Caco-2 (cell line): ENCODE measurements at regions not wholly inside any gene's neighbourhood (a gene's known extent, or its start where the extent isn't known, plus 50 kb on each side); places are given as distances from the start of the nearest gene placed in this dataset.

Experiments used
- BruUV-seq: library from RNA; stranded (reverse); fragments of 400-500 nt; replicated peaks from 2 replicates; lab custom pipeline; 2021; lab: Mats Ljungman, UMichigan
- CTCF ChIA-PET: fragments of 300-600 bp; sonication (Branson Sonifier 250); formaldehyde crosslinking; loops from one replicate; lab custom pipeline; 2022; ENCODE audit warnings: antibody characterized with exemption; lab: Charles Lee
- POLR2A ChIA-PET: fragments of 300-600 bp; sonication (Branson Sonifier 250); formaldehyde crosslinking; loops from one replicate; lab custom pipeline; 2022; ENCODE audit warnings: antibody characterized with exemption; lab: Charles Lee
- DNase-seq, 2 experiments: peaks; one replicate each; pipeline versions ENCODE4 v3.0.0 to v3.0.0-alpha.2; 2020 to 2022
- H3K27me3 ChIP-seq: replicated peaks from 2 replicates; pipeline ENCODE4 v1.6.0; 2011; ENCODE audit warnings: low read length; ENCODE audit not compliant: control insufficient read depth, insufficient read depth
- H3K36me3 ChIP-seq: 2 replicates; pipeline ENCODE4 v1.5.1; 2011; ENCODE audit warnings: low read length; ENCODE audit not compliant: control insufficient read depth, insufficient read depth
- H3K4me1 ChIP-seq: fragments of 250-450 bp; sonication (Bioruptor Pico); 2 replicates; pipeline ENCODE4 v1.5.1; 2020; ENCODE audit warnings: mild to moderate bottlenecking
- H3K4me3 ChIP-seq: 2 replicates; pipeline ENCODE4 v1.5.1; 2011; ENCODE audit warnings: low read depth, mild to moderate bottlenecking, control low read depth, low read length
- H3K9me3 ChIP-seq: fragments of 250-450 bp; sonication (Bioruptor Pico); 2 replicates; pipeline ENCODE4 v1.5.1; 2020; ENCODE audit warnings: mild to moderate bottlenecking, moderate library complexity
- H3K27ac Mint-ChIP-seq: one replicate; pipeline ENCODE4 v1.8.0; 2022; ENCODE audit warnings: mixed read lengths; ENCODE audit not compliant: unreplicated experiment
- H3K27me3 Mint-ChIP-seq: one replicate; pipeline ENCODE4 v1.8.0; 2022; ENCODE audit warnings: mixed read lengths; ENCODE audit not compliant: insufficient read depth, unreplicated experiment
- H3K36me3 Mint-ChIP-seq: one replicate; pipeline ENCODE4 v1.8.0; 2022; ENCODE audit warnings: mild to moderate bottlenecking, mixed read lengths; ENCODE audit not compliant: insufficient read depth, unreplicated experiment
- H3K4me1 Mint-ChIP-seq: one replicate; pipeline ENCODE4 v1.8.0; 2022; ENCODE audit warnings: low read depth, mixed read lengths; ENCODE audit not compliant: unreplicated experiment
- H3K4me3 Mint-ChIP-seq: one replicate; pipeline ENCODE4 v1.8.0; 2022; ENCODE audit warnings: mild to moderate bottlenecking, moderate library complexity, mixed read lengths; ENCODE audit not compliant: unreplicated experiment
- H3K9me3 Mint-ChIP-seq: one replicate; pipeline ENCODE4 v1.8.0; 2022; ENCODE audit warnings: mixed read lengths; ENCODE audit not compliant: unreplicated experiment
- intact Hi-C: fragments of 100-400 bp; cut with micrococcal nuclease; formaldehyde crosslinking; loops from one replicate; pipeline ENCODE4 v1.10.0; 2022; ENCODE audit not compliant: unreplicated experiment
- TF ChIP-seq, protein P1 (sequence below), 2 experiments: fragments of 200-600 bp in 1 of 2; IDR thresholded peaks; 1 replicate in 1 of 2; 2 replicates in 1 of 2; pipeline versions ENCODE4 v1.5.1 to v1.8.0; 2011 to 2022; ENCODE audit warnings: antibody characterized with exemption in 1 of 2, control low read depth in 1 of 2, inconsistent platforms in 1 of 2, low read depth in 1 of 2, low read length in 1 of 2, mild to moderate bottlenecking in 1 of 2, moderate library complexity in 1 of 2; ENCODE audit not compliant: insufficient read depth in 1 of 2, severe bottlenecking in 1 of 2, unreplicated experiment in 1 of 2

DNA sequence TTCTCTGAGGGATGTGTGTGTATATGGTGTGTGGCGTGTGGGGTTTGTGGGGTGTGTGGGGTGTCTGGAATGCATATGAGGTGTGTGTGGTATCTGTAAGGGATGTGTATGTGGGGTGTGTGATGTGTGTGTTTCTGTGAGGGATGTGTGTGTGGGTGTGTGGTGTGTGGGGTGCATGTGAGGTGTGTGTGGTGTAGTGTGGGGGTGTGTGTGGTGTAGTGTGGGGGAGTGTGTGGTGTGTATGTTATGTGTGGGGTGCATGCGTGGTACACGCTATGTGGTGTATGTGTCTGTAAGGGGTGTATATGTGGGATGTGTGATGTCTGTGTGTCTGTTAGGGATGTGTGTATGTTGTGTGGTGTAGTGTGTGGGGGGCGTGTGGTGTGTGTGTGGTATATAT is 300.0 kb downstream of the FGF9 start:
- no TSS peak for BruUV-seq

DNA sequence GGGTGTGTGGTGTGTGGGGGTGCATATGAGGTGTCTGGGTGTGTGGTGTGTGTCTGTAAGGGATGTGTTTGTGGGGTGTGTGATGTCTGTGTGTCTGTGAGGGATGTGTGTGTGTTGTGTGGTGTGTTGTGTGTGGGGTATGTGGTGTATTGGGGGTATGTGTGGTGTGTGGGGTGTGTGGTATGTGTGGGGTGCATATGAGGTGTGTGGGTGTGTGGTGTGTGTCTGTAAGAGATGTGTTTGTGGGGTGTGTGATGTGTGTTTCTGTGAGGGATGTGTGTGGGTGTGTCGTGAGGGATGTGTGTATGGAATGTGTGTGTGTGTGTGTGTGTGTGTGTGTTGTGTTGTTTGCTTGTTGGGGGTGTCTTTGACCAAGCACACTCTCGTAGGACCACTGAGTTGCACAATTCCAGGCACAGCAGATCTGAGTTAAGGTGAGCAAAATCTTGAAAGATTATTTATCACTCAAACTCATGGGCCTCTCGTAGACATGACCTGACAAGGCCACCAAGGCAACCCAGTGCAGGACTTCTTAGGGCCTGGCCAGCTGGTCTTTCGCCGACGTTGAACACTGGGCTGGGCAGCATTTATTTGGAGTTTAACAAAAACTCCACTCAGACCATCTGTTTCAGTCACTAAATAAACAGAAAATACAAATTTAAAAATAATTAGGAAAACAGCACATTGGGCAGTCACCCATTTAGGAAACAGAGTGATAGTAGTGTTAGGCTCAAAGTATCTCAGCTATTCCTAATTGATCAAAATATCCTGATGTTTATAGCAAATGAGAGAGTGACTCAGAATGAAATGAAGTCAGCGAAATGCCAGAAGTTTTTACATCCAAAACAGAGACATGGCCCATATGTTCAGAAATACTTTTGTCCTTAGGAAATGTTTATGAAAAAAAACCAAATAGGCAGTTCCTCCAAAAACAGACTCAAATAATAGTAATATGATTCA is 301.1 kb downstream of the FGF9 start:
- no peaks in the 10 kb centered on the region for H3K9me3 Mint-ChIP-seq
- no peaks in the 10 kb centered on the region for H3K36me3 Mint-ChIP-seq
- no TSS peak for BruUV-seq
- no peak overlapping the region for H3K27ac Mint-ChIP-seq
- H3K27me3 Mint-ChIP-seq = no peaks in the 10 kb centered on the region
- no peak overlapping the region for H3K4me3 Mint-ChIP-seq
- peaks cover 8% of the 10 kb centered on the region; the same call in 1 of the 2 replicates for H3K4me1 ChIP-seq
- TF ChIP-seq, protein P1, sequence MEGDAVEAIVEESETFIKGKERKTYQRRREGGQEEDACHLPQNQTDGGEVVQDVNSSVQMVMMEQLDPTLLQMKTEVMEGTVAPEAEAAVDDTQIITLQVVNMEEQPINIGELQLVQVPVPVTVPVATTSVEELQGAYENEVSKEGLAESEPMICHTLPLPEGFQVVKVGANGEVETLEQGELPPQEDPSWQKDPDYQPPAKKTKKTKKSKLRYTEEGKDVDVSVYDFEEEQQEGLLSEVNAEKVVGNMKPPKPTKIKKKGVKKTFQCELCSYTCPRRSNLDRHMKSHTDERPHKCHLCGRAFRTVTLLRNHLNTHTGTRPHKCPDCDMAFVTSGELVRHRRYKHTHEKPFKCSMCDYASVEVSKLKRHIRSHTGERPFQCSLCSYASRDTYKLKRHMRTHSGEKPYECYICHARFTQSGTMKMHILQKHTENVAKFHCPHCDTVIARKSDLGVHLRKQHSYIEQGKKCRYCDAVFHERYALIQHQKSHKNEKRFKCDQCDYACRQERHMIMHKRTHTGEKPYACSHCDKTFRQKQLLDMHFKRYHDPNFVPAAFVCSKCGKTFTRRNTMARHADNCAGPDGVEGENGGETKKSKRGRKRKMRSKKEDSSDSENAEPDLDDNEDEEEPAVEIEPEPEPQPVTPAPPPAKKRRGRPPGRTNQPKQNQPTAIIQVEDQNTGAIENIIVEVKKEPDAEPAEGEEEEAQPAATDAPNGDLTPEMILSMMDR (IDR thresholded peaks at IDR 0.05; ENCODE audit: insufficient read depth in 1 of 2, low read depth in 1 of 2, low read length in 1 of 2, severe bottlenecking in 1 of 2, unreplicated experiment in 1 of 2) = no peak
- DNase-seq = no peak
- no peaks in the 10 kb centered on the region for H3K4me1 Mint-ChIP-seq
- ChIA-PET CTCF (no interaction called here), POLR2A (no interaction called here)
- no peaks in the 10 kb centered on the region for H3K27me3 ChIP-seq
- H3K36me3 ChIP-seq = no peaks in the 10 kb centered on the region
- peaks cover 4% of the 10 kb centered on the region; the same call in 1 of the 2 replicates for H3K9me3 ChIP-seq
- H3K4me3 ChIP-seq = no peak overlapping the region
- intact Hi-C loops = no loop called here

More for the DNA sequence above, 300.0 kb downstream of the FGF9 start:
- Histone ChIP-seq H3K4me3 (no peak overlapping the region), H3K36me3 (no peaks in the 10 kb centered on the region), H3K4me1 (peaks cover 8% of the 10 kb centered on the region; the same call in 1 of the 2 replicates), H3K9me3 (peaks cover 4% of the 10 kb centered on the region; the same call in 1 of the 2 replicates), H3K27me3 (no peaks in the 10 kb centered on the region)
- DNase-seq = no peak
- ChIA-PET CTCF (no interaction called here), POLR2A (no interaction called here)
- Mint-ChIP-seq H3K9me3 (no peaks in the 10 kb centered on the region), H3K27ac (no peak overlapping the region), H3K36me3 (no peaks in the 10 kb centered on the region), H3K27me3 (peaks cover 2% of the 10 kb centered on the region), H3K4me1 (no peaks in the 10 kb centered on the region), H3K4me3 (no peak overlapping the region)
- TF ChIP-seq, protein P1 (IDR thresholded peaks at IDR 0.05; ENCODE audit: insufficient read depth in 1 of 2, low read depth in 1 of 2, low read length in 1 of 2, severe bottlenecking in 1 of 2, unreplicated experiment in 1 of 2) = no peak
- intact Hi-C loops = no loop called here

DNA sequence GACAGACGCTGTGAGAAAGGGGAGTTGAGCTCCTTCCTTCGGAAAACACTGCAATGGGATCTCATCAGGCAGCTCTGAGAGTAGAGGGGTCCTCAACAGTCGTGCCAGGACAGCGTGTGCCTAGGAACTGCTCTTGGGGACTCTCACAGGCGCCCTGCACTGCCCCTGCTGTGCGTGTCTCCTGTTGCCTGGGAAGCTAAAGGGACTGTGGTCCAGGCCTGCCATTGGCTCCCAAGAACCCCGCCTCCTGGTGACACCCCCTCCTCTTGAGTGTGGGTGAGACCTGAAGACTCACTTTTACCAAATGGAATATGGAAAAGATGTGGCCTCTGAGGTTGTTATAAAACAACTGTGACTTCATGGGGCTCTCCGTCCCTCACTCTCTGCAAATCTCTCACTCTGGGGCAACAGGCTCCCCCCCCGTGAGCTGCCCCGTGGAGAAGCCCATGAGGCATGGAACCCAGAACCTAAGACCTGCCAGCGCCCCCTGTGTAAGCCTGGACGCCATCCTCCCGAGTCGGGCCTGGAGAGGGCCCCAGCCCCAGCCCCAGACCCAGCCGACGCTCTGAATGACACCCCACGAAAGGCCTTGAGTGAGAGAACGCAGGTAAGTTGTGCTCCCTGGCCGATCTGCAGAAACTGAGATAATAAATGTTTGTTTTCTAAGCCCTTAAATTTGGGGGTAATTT is 302.7 kb downstream of the FGF9 start:
- CTCF ChIA-PET = no interaction called here
- intact Hi-C loops = no loop called here
- POLR2A ChIA-PET = no interaction called here
- Mint-ChIP-seq H3K9me3 (no peaks in the 10 kb centered on the region), H3K4me3 (no peak overlapping the region), H3K36me3 (no peaks in the 10 kb centered on the region), H3K27me3 (no peaks in the 10 kb centered on the region), H3K4me1 (no peaks in the 10 kb centered on the region), H3K27ac (no peak overlapping the region)
- no peaks in the 10 kb centered on the region for H3K9me3 ChIP-seq
- peak in 1 of 2 experiments; percentile 5 for DNase-seq
- H3K4me3 ChIP-seq = no peak overlapping the region
- no TSS peak for BruUV-seq
- TF ChIP-seq, protein P1 (IDR thresholded peaks at IDR 0.05; ENCODE audit: insufficient read depth in 1 of 2, low read depth in 1 of 2, low read length in 1 of 2, severe bottlenecking in 1 of 2, unreplicated experiment in 1 of 2) = no peak
- peaks cover 8% of the 10 kb centered on the region; the same call in 1 of the 2 replicates for H3K4me1 ChIP-seq
- H3K36me3 ChIP-seq = no peaks in the 10 kb centered on the region
- H3K27me3 ChIP-seq = no peaks in the 10 kb centered on the region; the same call in 1 of the 2 replicates
